ENCODE measurements at regions not wholly inside any gene's neighbourhood (a gene's known extent, or its start where the extent isn't known, plus 50 kb on each side); places are given as distances from the start of the nearest gene placed in this dataset.

- Mint-ChIP-seq H3K36me3 (no peaks in the 10 kb centered on the region), H3K4me3 (no peak overlapping the region), H3K4me1 (no peaks in the 10 kb centered on the region), H3K9me3 (peaks cover 0 to 11% (median 1%) of the 10 kb centered on the region in 6 donors), H3K27me3 (ENCODE audit: low read depth in 3 of 3) (no peaks in the 10 kb centered on the region), H3K27ac (no peak overlapping the region)
- no peak for DNase-seq
These were observed 466.3 kb downstream of the HAPSTR1 start for GRCh38 chr16:9557713-9558112.

- DNase-seq = no peak
- Mint-ChIP-seq H3K4me1 (no peaks in the 10 kb centered on the region), H3K36me3 (no peaks in the 10 kb centered on the region), H3K27ac (no peak overlapping the region), H3K9me3 (peaks cover 0 to 5% (median under 1%) of the 10 kb centered on the region in 6 donors), H3K27me3 (ENCODE audit: low read depth in 3 of 3) (peaks cover 0 to 5% (median 0%) of the 10 kb centered on the region in 3 donors), H3K4me3 (no peak overlapping the region)
These were observed 474.7 kb downstream of the HAPSTR1 start for GRCh38 chr16:9566099-9566498.

DNA sequence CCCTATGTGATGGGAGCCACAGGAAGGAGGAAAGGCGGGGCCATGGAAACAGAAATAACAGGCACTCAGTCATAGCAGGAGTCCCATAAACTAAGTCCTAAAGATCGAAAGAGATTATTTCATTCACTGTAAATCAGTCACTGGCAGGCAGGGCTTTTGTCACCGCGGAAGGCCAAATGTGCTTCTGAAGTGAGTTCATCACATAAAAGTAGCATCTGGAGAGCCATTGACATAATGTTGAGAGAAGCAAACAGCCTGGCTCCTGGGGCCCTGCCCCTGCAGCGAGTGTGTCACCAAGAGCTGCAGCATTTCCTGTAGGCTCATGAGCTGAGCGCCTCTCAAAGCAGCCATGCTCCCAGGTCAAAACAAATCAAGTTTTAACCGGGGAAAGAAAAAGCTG, 476.2 kb downstream of the HAPSTR1 start:
- no peak for DNase-seq
- H3K4me1 Mint-ChIP-seq = no peaks in the 10 kb centered on the region
- peaks cover 0 to 5% (median 0%) of the 10 kb centered on the region in 3 donors for H3K27me3 Mint-ChIP-seq (ENCODE audit: low read depth in 3 of 3)
- H3K36me3 Mint-ChIP-seq = no peaks in the 10 kb centered on the region
- H3K9me3 Mint-ChIP-seq = peaks cover 0 to 2% (median 0%) of the 10 kb centered on the region in 6 donors
- no peak overlapping the region for H3K27ac Mint-ChIP-seq
- H3K4me3 Mint-ChIP-seq = no peak overlapping the region

GRCh38 chr16:9568261-9568660, 476.8 kb downstream of the HAPSTR1 start:
- no peak overlapping the region for H3K4me3 Mint-ChIP-seq
- DNase-seq = no peak
- peaks cover 0 to 3% (median 0%) of the 10 kb centered on the region in 3 donors for H3K27me3 Mint-ChIP-seq (ENCODE audit: low read depth in 3 of 3)
- H3K4me1 Mint-ChIP-seq = no peaks in the 10 kb centered on the region
- peaks cover 0 to 2% (median 0%) of the 10 kb centered on the region in 6 donors for H3K9me3 Mint-ChIP-seq
- H3K27ac Mint-ChIP-seq = no peak overlapping the region
- H3K36me3 Mint-ChIP-seq = no peaks in the 10 kb centered on the region

DNA sequence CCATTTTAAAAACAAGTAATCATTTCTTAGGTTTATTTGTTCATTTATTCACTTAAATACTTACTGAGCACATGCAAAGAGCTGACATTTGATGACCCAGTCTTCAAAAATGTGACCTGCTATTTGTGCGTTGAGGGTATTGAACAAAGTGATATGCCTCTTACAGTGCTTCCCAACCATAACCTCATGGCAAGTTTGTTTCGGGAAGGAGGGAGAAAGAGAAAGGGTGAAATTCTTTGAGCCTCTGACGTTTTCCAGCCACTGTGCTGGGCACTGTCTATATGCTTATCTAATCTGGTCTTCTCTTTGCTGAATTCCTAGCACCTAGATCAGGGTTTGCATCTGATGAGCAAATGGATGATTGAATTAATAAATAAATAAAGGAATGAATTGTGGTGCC, 479.1 kb downstream of the HAPSTR1 start:
- Mint-ChIP-seq H3K9me3 (peaks cover 0 to 2% (median 0%) of the 10 kb centered on the region in 6 donors), H3K27me3 (ENCODE audit: low read depth in 3 of 3) (peaks cover 0 to 3% (median 0%) of the 10 kb centered on the region in 3 donors), H3K4me1 (no peaks in the 10 kb centered on the region), H3K4me3 (no peak overlapping the region), H3K36me3 (no peaks in the 10 kb centered on the region), H3K27ac (no peak overlapping the region)
- no peak for DNase-seq

- H3K27ac Mint-ChIP-seq = no peak overlapping the region
- peaks cover 0 to 8% (median 3%) of the 10 kb centered on the region in 3 donors for H3K27me3 Mint-ChIP-seq (ENCODE audit: low read depth in 3 of 3)
- no peak overlapping the region for H3K4me3 Mint-ChIP-seq
- no peaks in the 10 kb centered on the region for H3K4me1 Mint-ChIP-seq
- no peak for DNase-seq
- H3K36me3 Mint-ChIP-seq = no peaks in the 10 kb centered on the region
- H3K9me3 Mint-ChIP-seq = peaks cover 0 to 4% (median 0%) of the 10 kb centered on the region in 6 donors
These were observed 487.0 kb downstream of the HAPSTR1 start for GRCh38 chr16:9578459-9578858.

DNA sequence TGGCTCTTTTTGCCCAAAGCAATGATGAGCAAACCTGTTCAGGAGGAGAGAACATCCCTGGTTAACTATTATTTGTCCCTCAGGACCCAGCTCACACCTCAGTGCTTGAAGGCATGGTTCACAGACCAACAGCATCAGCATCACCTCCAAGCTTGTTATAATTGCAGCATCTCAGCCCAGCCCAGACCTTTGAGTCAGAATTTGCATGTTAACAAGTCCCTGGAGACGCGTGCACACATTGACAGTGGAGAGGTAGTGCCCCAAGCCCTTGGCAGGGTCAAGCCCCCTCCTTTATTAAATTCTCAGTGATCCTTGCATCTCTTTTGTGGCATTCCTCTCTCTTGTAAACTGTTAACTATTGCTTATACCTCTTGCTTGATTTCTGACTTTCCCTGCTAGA, 488.6 kb downstream of the HAPSTR1 start:
- Mint-ChIP-seq H3K4me3 (no peak overlapping the region), H3K27me3 (ENCODE audit: low read depth in 3 of 3) (peaks cover 0 to 8% (median 4%) of the 10 kb centered on the region in 3 donors), H3K36me3 (no peaks in the 10 kb centered on the region), H3K27ac (no peak overlapping the region), H3K4me1 (no peaks in the 10 kb centered on the region), H3K9me3 (peaks cover 0 to 7% (median 0%) of the 10 kb centered on the region in 6 donors)
- DNase-seq = no peak

DNA sequence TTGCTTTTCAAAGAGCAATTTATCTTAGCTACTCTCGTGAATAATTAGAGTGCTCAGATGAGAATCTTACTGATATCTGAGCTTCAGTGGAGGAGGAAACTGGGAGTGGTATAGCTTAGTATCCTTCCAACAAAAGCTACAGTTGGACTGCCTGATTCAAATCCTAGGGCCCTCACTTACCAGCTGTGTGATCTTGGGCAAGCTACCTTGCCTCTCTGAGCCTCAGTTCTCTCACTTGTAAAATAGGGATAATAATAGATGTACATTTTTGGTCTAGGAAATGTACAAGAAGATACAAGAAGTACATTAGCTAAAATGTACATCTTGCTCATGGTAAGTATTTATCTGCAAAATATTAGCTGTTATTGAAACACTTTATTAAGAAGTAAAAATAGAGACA, 502.0 kb downstream of the HAPSTR1 start:
- no peak overlapping the region for H3K27ac Mint-ChIP-seq
- H3K4me1 Mint-ChIP-seq = no peaks in the 10 kb centered on the region
- peaks cover 0 to 15% (median 2%) of the 10 kb centered on the region in 6 donors for H3K9me3 Mint-ChIP-seq
- no peak overlapping the region for H3K4me3 Mint-ChIP-seq
- H3K36me3 Mint-ChIP-seq = no peaks in the 10 kb centered on the region
- H3K27me3 Mint-ChIP-seq (ENCODE audit: low read depth in 3 of 3) = no peaks in the 10 kb centered on the region
- DNase-seq = no peak

GRCh38 chr16:9594047-9594446, 502.6 kb downstream of the HAPSTR1 start:
- H3K4me3 Mint-ChIP-seq = no peak overlapping the region
- H3K27me3 Mint-ChIP-seq (ENCODE audit: low read depth in 3 of 3) = no peaks in the 10 kb centered on the region
- H3K27ac Mint-ChIP-seq = no peak overlapping the region
- no peaks in the 10 kb centered on the region for H3K4me1 Mint-ChIP-seq
- H3K9me3 Mint-ChIP-seq = peaks cover 0 to 15% (median 2%) of the 10 kb centered on the region in 6 donors
- DNase-seq = no peak
- H3K36me3 Mint-ChIP-seq = no peaks in the 10 kb centered on the region

DNA sequence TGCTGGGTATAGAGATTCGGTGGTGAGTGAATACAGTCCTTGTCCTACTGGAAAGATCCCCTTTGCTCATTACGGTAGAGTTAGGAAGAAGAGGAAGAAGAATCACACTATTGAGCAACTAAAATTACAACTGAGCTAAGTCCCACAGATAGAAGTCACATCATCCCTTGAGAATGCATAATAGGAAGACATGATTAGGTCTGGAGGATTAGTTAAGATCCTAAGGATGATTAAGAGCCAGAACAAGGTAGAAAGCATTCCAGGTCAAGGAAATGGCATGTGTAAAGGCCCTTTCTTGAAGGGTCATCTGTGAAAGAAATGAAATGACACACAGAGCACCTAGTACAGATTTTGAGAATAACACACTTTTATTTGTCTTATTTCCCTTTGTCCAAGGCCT, 503.5 kb downstream of the HAPSTR1 start:
- no peak for DNase-seq
- Mint-ChIP-seq H3K9me3 (peaks cover 0 to 15% (median 2%) of the 10 kb centered on the region in 6 donors), H3K4me3 (no peak overlapping the region), H3K27ac (no peak overlapping the region), H3K4me1 (no peaks in the 10 kb centered on the region), H3K27me3 (ENCODE audit: low read depth in 3 of 3) (peaks cover 0 to under 1% (median 0%) of the 10 kb centered on the region in 3 donors), H3K36me3 (no peaks in the 10 kb centered on the region)

- Mint-ChIP-seq H3K27me3 (ENCODE audit: low read depth in 3 of 3) (peaks cover 0 to 2% (median 0%) of the 10 kb centered on the region in 3 donors), H3K27ac (no peak overlapping the region), H3K36me3 (no peaks in the 10 kb centered on the region), H3K4me1 (no peaks in the 10 kb centered on the region), H3K9me3 (peaks cover 0 to 12% (median under 1%) of the 10 kb centered on the region in 6 donors), H3K4me3 (no peak overlapping the region)
- DNase-seq = no peak
These were observed 503.9 kb downstream of the HAPSTR1 start for GRCh38 chr16:9595393-9595792.

GRCh38 chr16:9596788-9597187, 505.3 kb downstream of the HAPSTR1 start:
- H3K36me3 Mint-ChIP-seq = no peaks in the 10 kb centered on the region
- H3K4me1 Mint-ChIP-seq = no peaks in the 10 kb centered on the region
- no peaks in the 10 kb centered on the region for H3K9me3 Mint-ChIP-seq
- H3K4me3 Mint-ChIP-seq = no peak overlapping the region
- no peak for DNase-seq
- peaks cover 0 to 2% (median 0%) of the 10 kb centered on the region in 3 donors for H3K27me3 Mint-ChIP-seq (ENCODE audit: low read depth in 3 of 3)
- H3K27ac Mint-ChIP-seq = no peak overlapping the region

DNA sequence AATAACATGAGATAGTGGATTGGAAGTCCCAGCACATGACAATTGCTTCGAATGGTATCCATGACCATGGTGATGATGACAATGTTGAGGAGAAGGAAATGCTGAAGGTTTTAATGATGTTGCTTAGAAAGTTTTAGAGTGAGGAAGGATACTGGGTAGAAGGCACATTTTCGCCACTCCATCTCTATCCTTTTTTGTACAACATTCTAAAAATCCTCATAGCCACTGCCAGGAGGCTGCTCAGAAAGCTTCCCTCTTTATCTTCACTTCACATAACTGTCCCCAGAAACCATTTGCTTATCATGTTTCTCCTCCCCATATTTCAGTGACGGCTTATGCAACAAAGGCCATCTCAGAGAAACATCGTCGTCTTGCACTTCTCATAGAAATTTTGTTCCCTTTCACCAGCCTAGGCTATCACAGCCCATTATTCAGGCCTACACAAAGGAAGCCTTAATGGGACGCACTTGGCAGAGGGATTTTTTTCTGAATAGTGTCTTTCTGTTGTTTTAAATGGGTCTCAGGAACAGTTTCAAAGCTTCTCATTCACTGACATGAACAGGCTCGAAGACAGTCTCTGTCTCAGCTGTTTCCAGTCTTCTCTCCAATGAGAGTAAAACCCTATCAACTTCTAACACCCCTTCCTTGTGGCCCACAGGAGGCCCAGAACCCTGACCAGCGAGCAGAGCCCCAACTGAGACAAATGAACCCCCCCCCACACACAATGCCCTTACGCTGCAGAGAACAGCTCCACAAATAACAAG, 506.7 kb downstream of the HAPSTR1 start:
- no peak overlapping the region for H3K27ac Mint-ChIP-seq
- DNase-seq = no peak
- H3K4me3 Mint-ChIP-seq = no peak overlapping the region
- H3K36me3 Mint-ChIP-seq = no peaks in the 10 kb centered on the region
- no peaks in the 10 kb centered on the region for H3K4me1 Mint-ChIP-seq
- H3K9me3 Mint-ChIP-seq = no peaks in the 10 kb centered on the region
- peaks cover 0 to 2% (median 0%) of the 10 kb centered on the region in 3 donors for H3K27me3 Mint-ChIP-seq (ENCODE audit: low read depth in 3 of 3)

DNA sequence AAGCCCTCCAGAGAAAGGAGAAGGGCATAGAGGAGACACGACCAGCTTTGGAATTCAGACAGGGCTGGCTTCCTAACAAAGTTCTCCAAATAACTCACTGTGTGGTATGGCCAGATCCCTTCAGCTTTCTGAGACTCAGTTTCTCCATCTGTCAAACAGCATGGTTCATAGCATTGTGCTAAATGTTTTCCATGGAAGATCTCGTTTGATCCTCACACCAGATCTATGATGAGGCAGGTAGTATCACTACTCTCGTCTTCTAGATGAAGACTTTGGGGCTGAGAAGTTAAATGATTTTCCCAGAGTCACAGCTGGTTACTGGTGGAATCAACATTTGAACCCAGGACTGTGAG, 507.3 kb downstream of the HAPSTR1 start:
- Mint-ChIP-seq H3K36me3 (no peaks in the 10 kb centered on the region), H3K4me3 (no peak overlapping the region), H3K4me1 (no peaks in the 10 kb centered on the region), H3K27ac (no peak overlapping the region), H3K27me3 (ENCODE audit: low read depth in 3 of 3) (peaks cover 0 to 2% (median 0%) of the 10 kb centered on the region in 3 donors), H3K9me3 (no peaks in the 10 kb centered on the region)
- DNase-seq = no peak

All from immature natural killer cell (primary cell).